ENCODE measurements at regions not wholly inside any gene's neighbourhood (a gene's known extent, or its start where the extent isn't known, plus 50 kb on each side); places are given as distances from the start of the nearest gene placed in this dataset.

DNA sequence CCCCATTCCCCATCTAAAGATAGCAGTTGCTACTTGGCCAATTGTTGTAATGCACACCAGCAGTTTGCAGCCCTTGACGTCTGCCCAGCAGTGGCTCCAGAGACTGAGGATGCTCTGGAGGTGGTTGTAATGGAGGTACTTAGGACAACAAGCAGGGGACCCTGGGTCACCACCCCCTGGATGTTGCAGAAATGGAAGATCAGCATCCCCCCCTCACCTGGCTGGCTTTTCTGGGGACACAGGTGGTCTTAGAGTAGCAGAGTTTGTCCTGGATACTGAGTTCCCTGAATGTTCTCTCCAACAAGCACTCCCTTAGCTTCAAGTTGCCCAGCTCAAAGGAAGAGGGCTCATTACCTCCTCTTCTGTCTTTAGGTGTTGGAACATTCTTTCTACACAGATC lies 250.5 kb downstream of the AACS start:
- TF ChIP-seq CTCF (conservative IDR thresholded peaks at IDR 0.05) (no peak), ZFX (IDR thresholded peaks at IDR 0.05) (no peak)
